Activated T-cell treated with anti-CD3 and anti-CD28 coated beads, Interleukin-2, amount 50 U/mL, for 24 hours (primary cell): ENCODE measurements at regions not wholly inside any gene's neighbourhood (a gene's known extent, or its start where the extent isn't known, plus 50 kb on each side); places are given as distances from the start of the nearest gene placed in this dataset.

Experiments used
- DNase-seq: peaks from one replicate; pipeline ENCODE4 v3.0.0-alpha.2; 2020
- H3K27ac Mint-ChIP-seq: 2 replicates; pipeline ENCODE4 v1.8.0; 2020; ENCODE audit warnings: mild to moderate bottlenecking, mixed read lengths
- H3K27me3 Mint-ChIP-seq: 2 replicates; pipeline ENCODE4 v1.8.0; 2020; ENCODE audit warnings: mixed read lengths
- H3K36me3 Mint-ChIP-seq: 2 replicates; pipeline ENCODE4 v1.8.0; 2020; ENCODE audit warnings: low read depth, mixed read lengths
- H3K4me1 Mint-ChIP-seq: 2 replicates; pipeline ENCODE4 v1.8.0; 2020; ENCODE audit warnings: low read depth, mixed read lengths
- H3K4me3 Mint-ChIP-seq: 2 replicates; pipeline ENCODE4 v1.8.0; 2020; ENCODE audit warnings: mild to moderate bottlenecking, moderate library complexity, mixed read lengths
- H3K9me3 Mint-ChIP-seq: 2 replicates; pipeline ENCODE4 v1.8.0; 2020; ENCODE audit warnings: mixed read lengths

DNA sequence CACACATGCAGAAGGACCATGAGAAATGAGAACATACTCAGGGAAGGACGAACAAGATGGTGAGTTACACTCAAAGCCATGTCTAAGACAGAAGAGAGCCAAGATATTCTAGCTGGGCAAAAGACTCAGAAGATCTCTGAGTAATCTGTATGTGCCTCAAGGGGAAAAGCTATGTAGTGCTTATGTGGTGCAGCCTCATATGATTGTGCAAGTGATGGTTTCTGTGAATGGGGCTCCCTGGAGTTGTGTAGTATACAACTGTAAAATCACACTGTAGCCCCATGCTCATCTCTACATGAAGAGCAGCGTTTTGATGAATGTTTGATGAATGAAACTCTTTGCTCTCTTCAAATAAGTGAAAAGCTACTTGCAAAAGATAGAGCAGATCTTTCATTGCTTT is 57.5 kb downstream of the OSR1 start:
- DNase-seq = no peak
- no peaks in the 10 kb centered on the region for H3K4me1 Mint-ChIP-seq
- no peak overlapping the region for H3K4me3 Mint-ChIP-seq
- H3K9me3 Mint-ChIP-seq = no peaks in the 10 kb centered on the region
- no peak overlapping the region for H3K27ac Mint-ChIP-seq
- no peaks in the 10 kb centered on the region for H3K36me3 Mint-ChIP-seq
- H3K27me3 Mint-ChIP-seq = no peaks in the 10 kb centered on the region

DNA sequence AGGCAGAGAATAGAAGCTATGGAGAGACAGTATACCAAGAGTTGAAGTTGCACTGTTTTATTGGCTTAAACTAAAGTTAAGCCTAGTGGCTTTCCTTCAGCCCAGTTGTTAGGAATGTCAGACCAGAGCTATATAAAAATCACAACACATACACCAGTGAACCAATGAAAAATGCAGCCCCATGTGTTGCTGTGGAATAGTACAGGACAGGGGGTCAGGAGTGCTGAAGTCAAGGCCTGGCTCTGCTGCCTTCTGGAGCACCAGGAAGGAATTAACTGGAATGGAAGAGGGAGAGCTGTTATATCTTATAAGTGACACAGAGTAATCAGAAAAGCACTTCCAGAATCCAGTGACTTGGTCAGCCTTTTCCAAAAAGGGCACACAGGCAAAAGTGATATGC is 58.9 kb downstream of the OSR1 start:
- DNase-seq = no peak
- no peaks in the 10 kb centered on the region for H3K27me3 Mint-ChIP-seq
- no peak overlapping the region for H3K27ac Mint-ChIP-seq
- no peaks in the 10 kb centered on the region for H3K36me3 Mint-ChIP-seq
- H3K9me3 Mint-ChIP-seq = no peaks in the 10 kb centered on the region
- H3K4me3 Mint-ChIP-seq = no peak overlapping the region
- H3K4me1 Mint-ChIP-seq = no peaks in the 10 kb centered on the region

- DNase-seq = no peak
- Mint-ChIP-seq H3K36me3 (no peaks in the 10 kb centered on the region), H3K27me3 (no peaks in the 10 kb centered on the region), H3K4me3 (no peak overlapping the region), H3K9me3 (no peaks in the 10 kb centered on the region), H3K27ac (no peak overlapping the region), H3K4me1 (no peaks in the 10 kb centered on the region)
Observed at GRCh38 chr2:19299032-19299431, 59.4 kb downstream of the OSR1 start.

DNA sequence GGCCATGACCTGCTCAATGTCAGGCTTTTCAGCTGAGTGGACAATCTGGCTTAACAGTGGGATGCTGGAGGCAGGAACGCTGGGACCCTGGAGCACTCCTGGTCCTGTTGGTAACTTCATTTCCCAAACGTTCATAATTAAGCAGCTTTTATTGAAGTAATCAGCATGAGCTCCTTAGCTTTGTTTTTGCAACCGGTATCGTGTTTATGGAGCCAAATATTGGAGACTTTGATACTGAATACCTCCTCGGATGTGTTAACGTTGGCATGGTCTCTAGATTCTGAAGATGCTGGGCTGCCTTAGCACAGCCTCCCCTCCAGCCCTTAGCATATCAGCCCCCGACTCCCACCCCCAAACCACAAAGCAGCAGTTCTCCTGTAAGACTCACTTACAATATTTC is 60.7 kb downstream of the OSR1 start:
- Mint-ChIP-seq H3K27ac (no peak overlapping the region), H3K4me3 (no peak overlapping the region), H3K4me1 (no peaks in the 10 kb centered on the region), H3K36me3 (no peaks in the 10 kb centered on the region), H3K9me3 (no peaks in the 10 kb centered on the region), H3K27me3 (no peaks in the 10 kb centered on the region)
- no peak for DNase-seq

- Mint-ChIP-seq H3K27ac (no peak overlapping the region), H3K9me3 (no peaks in the 10 kb centered on the region), H3K36me3 (no peaks in the 10 kb centered on the region)
Observed at GRCh38 chr2:19295998-19296502, 62.4 kb downstream of the OSR1 start.

DNA sequence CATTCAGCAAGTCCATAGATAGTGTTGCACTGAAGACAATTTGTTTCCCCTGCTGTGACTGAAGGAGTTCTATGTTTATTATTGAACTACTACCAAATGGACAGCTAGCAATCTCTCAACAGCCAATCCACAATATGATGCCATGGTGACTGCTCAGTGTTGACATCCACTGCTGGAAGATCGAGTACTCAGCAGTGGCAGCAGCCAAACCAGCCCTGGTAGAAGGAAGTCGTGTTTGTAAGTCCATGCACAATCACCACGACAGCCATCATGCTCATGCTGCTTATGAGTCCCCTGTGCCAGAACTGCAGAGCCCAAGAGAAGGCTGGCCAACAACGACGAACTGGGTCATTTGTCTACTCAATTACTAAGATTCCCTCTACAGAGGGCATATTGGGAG is 66.4 kb downstream of the OSR1 start:
- Mint-ChIP-seq H3K27me3 (peaks cover 3% of the 10 kb centered on the region), H3K27ac (no peak overlapping the region), H3K36me3 (no peaks in the 10 kb centered on the region), H3K9me3 (no peaks in the 10 kb centered on the region), H3K4me3 (no peak overlapping the region), H3K4me1 (peaks cover 3% of the 10 kb centered on the region)
- no peak for DNase-seq

More at GRCh38 chr2:19295998-19296502, 62.4 kb downstream of the OSR1 start:
- Mint-ChIP-seq H3K4me1 (peaks cover 3% of the 10 kb centered on the region), H3K4me3 (no peak overlapping the region), H3K27me3 (no peaks in the 10 kb centered on the region)
- no peak for DNase-seq

GRCh38 chr2:19288291-19288690 is 70.1 kb downstream of the OSR1 start:
- H3K4me1 Mint-ChIP-seq = peaks cover 3% of the 10 kb centered on the region
- H3K36me3 Mint-ChIP-seq = no peaks in the 10 kb centered on the region
- H3K4me3 Mint-ChIP-seq = no peak overlapping the region
- peaks cover 3% of the 10 kb centered on the region for H3K27me3 Mint-ChIP-seq
- H3K27ac Mint-ChIP-seq = no peak overlapping the region
- DNase-seq = no peak
- H3K9me3 Mint-ChIP-seq = no peaks in the 10 kb centered on the region

- Mint-ChIP-seq H3K4me3 (no peak overlapping the region), H3K36me3 (no peaks in the 10 kb centered on the region), H3K9me3 (peaks cover 4% of the 10 kb centered on the region), H3K27me3 (peaks cover 7% of the 10 kb centered on the region), H3K4me1 (peaks cover 1% of the 10 kb centered on the region), H3K27ac (no peak overlapping the region)
- DNase-seq = no peak
Observed at GRCh38 chr2:19287324-19287723, 71.1 kb downstream of the OSR1 start.

GRCh38 chr2:19282305-19282704 is 76.1 kb downstream of the OSR1 start:
- H3K36me3 Mint-ChIP-seq = no peaks in the 10 kb centered on the region
- no peak for DNase-seq
- H3K27me3 Mint-ChIP-seq = peaks cover 7% of the 10 kb centered on the region
- no peaks in the 10 kb centered on the region for H3K4me1 Mint-ChIP-seq
- H3K9me3 Mint-ChIP-seq = peaks cover 18% of the 10 kb centered on the region
- H3K27ac Mint-ChIP-seq = no peak overlapping the region
- no peak overlapping the region for H3K4me3 Mint-ChIP-seq

- no peaks in the 10 kb centered on the region for H3K27me3 Mint-ChIP-seq
- no peak overlapping the region for H3K27ac Mint-ChIP-seq
- H3K36me3 Mint-ChIP-seq = no peaks in the 10 kb centered on the region
- H3K4me1 Mint-ChIP-seq = no peaks in the 10 kb centered on the region
- no peak overlapping the region for H3K4me3 Mint-ChIP-seq
- H3K9me3 Mint-ChIP-seq = peaks cover 4% of the 10 kb centered on the region
- DNase-seq = no peak
Observed at GRCh38 chr2:19274439-19274838, 84.0 kb downstream of the OSR1 start.

DNA sequence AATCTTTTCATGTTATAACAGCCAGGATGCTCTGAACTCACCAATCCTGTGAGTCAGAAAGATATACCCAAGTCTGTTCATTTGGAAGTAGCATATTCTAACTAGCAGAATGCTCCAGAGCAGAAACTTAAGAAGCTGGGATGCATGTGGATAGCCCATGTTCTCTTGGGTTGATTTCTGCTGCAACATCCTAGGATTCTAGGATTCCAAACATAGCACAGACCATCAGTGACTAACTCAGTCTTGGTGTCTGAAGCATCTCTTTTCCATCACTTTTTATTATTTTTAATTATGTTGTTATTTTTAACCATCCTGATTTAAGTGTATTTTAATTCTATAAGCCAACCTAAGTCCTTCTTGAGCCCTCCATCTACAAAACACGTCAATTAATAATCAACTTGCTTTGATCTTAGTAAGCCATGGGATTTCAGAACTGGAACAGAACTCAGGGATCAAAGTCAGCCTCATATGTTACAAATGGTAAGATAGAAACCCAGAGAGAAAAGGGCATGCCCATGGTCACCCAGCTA is 85.4 kb downstream of the OSR1 start:
- DNase-seq = no peak
- no peaks in the 10 kb centered on the region for H3K27me3 Mint-ChIP-seq
- H3K9me3 Mint-ChIP-seq = no peaks in the 10 kb centered on the region
- no peaks in the 10 kb centered on the region for H3K36me3 Mint-ChIP-seq
- H3K27ac Mint-ChIP-seq = no peak overlapping the region
- no peak overlapping the region for H3K4me3 Mint-ChIP-seq
- H3K4me1 Mint-ChIP-seq = no peaks in the 10 kb centered on the region

DNA sequence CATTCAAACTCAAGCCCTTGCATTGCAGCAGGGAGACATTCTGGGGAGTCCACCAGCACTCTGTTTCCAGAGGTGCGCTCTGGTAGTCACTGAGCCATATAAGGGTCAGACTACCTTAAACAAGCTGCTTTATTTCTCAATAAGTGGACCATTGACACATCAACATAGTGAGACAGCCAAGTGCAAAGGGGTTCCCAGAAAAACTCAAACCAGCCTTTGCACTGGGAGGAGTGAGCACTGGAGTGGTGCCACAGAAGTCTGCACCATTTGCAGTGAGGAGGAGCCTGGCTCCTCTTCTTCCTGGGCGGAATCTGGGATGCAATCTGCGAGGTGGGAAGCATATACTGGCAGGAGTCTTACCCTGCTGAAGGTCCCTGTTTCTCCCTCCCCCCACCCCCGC is 86.4 kb downstream of the OSR1 start:
- H3K9me3 Mint-ChIP-seq = no peaks in the 10 kb centered on the region
- no peak for DNase-seq
- H3K27ac Mint-ChIP-seq = no peak overlapping the region
- no peaks in the 10 kb centered on the region for H3K36me3 Mint-ChIP-seq
- H3K4me3 Mint-ChIP-seq = no peak overlapping the region
- no peaks in the 10 kb centered on the region for H3K4me1 Mint-ChIP-seq
- H3K27me3 Mint-ChIP-seq = no peaks in the 10 kb centered on the region

DNA sequence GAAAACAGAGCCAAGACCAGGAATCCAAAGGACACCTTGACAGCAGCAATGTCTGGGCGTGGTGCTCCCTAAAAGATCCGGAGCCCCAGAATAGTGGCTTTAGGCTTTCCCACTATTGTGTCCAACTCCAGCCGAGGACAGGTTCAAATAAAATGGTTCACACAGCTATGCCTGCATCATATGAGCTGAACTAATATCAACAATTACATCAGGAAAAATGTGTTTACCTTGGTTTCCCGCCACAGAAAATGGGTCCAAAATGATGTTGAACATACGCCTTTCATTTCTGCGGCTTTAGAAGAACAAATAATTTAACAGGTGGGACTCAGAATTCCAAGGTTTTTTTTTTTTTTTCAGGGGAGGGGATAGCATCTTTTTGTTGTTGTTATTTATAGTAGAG is 93.6 kb downstream of the OSR1 start:
- Mint-ChIP-seq H3K9me3 (no peaks in the 10 kb centered on the region), H3K4me3 (no peak overlapping the region), H3K4me1 (no peaks in the 10 kb centered on the region), H3K36me3 (no peaks in the 10 kb centered on the region), H3K27me3 (no peaks in the 10 kb centered on the region), H3K27ac (no peak overlapping the region)
- DNase-seq = no peak

GRCh38 chr2:19262150-19262549 is 96.3 kb downstream of the OSR1 start:
- H3K36me3 Mint-ChIP-seq = no peaks in the 10 kb centered on the region
- H3K27me3 Mint-ChIP-seq = peaks cover 7% of the 10 kb centered on the region
- no peak overlapping the region for H3K4me3 Mint-ChIP-seq
- H3K27ac Mint-ChIP-seq = no peak overlapping the region
- H3K4me1 Mint-ChIP-seq = no peaks in the 10 kb centered on the region
- DNase-seq = no peak
- H3K9me3 Mint-ChIP-seq = peaks cover 9% of the 10 kb centered on the region

- no peak overlapping the region for H3K4me3 Mint-ChIP-seq
- no peak for DNase-seq
- H3K4me1 Mint-ChIP-seq = no peaks in the 10 kb centered on the region
- H3K9me3 Mint-ChIP-seq = peaks cover 9% of the 10 kb centered on the region
- no peaks in the 10 kb centered on the region for H3K36me3 Mint-ChIP-seq
- peaks cover 7% of the 10 kb centered on the region for H3K27me3 Mint-ChIP-seq
- no peak overlapping the region for H3K27ac Mint-ChIP-seq
Observed at GRCh38 chr2:19261061-19261460, 97.4 kb downstream of the OSR1 start.

GRCh38 chr2:19256121-19256601 is 102.3 kb downstream of the OSR1 start:
- Mint-ChIP-seq H3K9me3 (peaks cover 9% of the 10 kb centered on the region), H3K4me3 (no peak overlapping the region), H3K36me3 (no peaks in the 10 kb centered on the region), H3K4me1 (no peaks in the 10 kb centered on the region), H3K27ac (no peak overlapping the region), H3K27me3 (peaks cover 17% of the 10 kb centered on the region)
- DNase-seq = no peak
